Natural killer cell (primary cell): ENCODE measurements at regions not wholly inside any gene's neighbourhood (a gene's known extent, or its start where the extent isn't known, plus 50 kb on each side); places are given as distances from the start of the nearest gene placed in this dataset.

Experiments used
- ATAC-seq, 3 donors: fragments of 150-1000 bp in 2 of 3; fragments of 200-7000 bp in 1 of 3; cut with Tn5 transposase; 1 replicate in 1 of 3; 2 replicates in 2 of 3; pipeline ENCODE4 v1.10.0; 2021; ENCODE audit warnings: mild to moderate bottlenecking in 2 of 3, moderate library complexity in 2 of 3
- DNase-seq, 2 donors: peaks; one replicate each; pipeline versions ENCODE4 v3.0.0 to v3.0.0-alpha.2; 2013 to 2021; ENCODE audit warnings: mixed read lengths in 1 of 2
- H3K27ac ChIP-seq: one replicate; pipeline ENCODE4 v1.5.1; 2013; ENCODE audit warnings: mild to moderate bottlenecking, low read length
- H3K27me3 ChIP-seq: one replicate; pipeline ENCODE4 v1.6.1; 2013; ENCODE audit warnings: low read length; ENCODE audit not compliant: control insufficient read depth, insufficient read depth
- H3K36me3 ChIP-seq: one replicate; pipeline ENCODE4 v1.6.1; 2013; ENCODE audit warnings: low read length; ENCODE audit not compliant: control insufficient read depth, insufficient read depth
- H3K4me1 ChIP-seq: one replicate; pipeline ENCODE4 v1.6.1; 2013; ENCODE audit warnings: low read length; ENCODE audit not compliant: control insufficient read depth, insufficient read depth
- H3K4me3 ChIP-seq: one replicate; pipeline ENCODE4 v1.5.1; 2013; ENCODE audit warnings: low read length
- H3K9me3 ChIP-seq: one replicate; pipeline ENCODE4 v1.6.1; 2013; ENCODE audit warnings: low read length; ENCODE audit not compliant: control insufficient read depth, insufficient read depth
- H3K27ac Mint-ChIP-seq, 2 donors: one replicate each; pipeline ENCODE4 v1.8.0; 2022; ENCODE audit warnings: mild to moderate bottlenecking in 2 of 2, mixed read lengths in 2 of 2, moderate library complexity in 1 of 2
- H3K27me3 Mint-ChIP-seq, 2 donors: one replicate each; pipeline ENCODE4 v1.8.0; 2022; ENCODE audit warnings: low read depth in 2 of 2, mixed read lengths in 2 of 2
- H3K36me3 Mint-ChIP-seq: one replicate; pipeline ENCODE4 v1.8.0; 2022; ENCODE audit warnings: mixed read lengths
- H3K4me1 Mint-ChIP-seq, 2 donors: one replicate each; pipeline ENCODE4 v1.8.0; 2022; ENCODE audit warnings: mixed read lengths in 2 of 2
- H3K4me3 Mint-ChIP-seq: one replicate; pipeline ENCODE4 v1.8.0; 2022; ENCODE audit warnings: mild to moderate bottlenecking, moderate library complexity, mixed read lengths
- H3K9me3 Mint-ChIP-seq, 2 donors: one replicate each; pipeline ENCODE4 v1.8.0; 2022; ENCODE audit warnings: mixed read lengths in 2 of 2
- WGBS: methylation state at CpG from one replicate; pipeline ENCODE4 v1.1.7; 2013; ENCODE audit warnings: missing lambda C conversion rate; ENCODE audit not compliant: insufficient coverage; 5-methylcytosine and 5-hydroxymethylcytosine counted together
- intact Hi-C: fragments of 100-400 bp; cut with micrococcal nuclease; formaldehyde crosslinking; loops from one replicate; pipeline ENCODE4 v1.14.2; 2022
- TF ChIP-seq, protein P1 (sequence below): fragments of 200-600 bp; IDR thresholded peaks from one replicate; pipeline ENCODE4 v1.8.0; 2022; ENCODE audit warnings: antibody characterized with exemption

DNA sequence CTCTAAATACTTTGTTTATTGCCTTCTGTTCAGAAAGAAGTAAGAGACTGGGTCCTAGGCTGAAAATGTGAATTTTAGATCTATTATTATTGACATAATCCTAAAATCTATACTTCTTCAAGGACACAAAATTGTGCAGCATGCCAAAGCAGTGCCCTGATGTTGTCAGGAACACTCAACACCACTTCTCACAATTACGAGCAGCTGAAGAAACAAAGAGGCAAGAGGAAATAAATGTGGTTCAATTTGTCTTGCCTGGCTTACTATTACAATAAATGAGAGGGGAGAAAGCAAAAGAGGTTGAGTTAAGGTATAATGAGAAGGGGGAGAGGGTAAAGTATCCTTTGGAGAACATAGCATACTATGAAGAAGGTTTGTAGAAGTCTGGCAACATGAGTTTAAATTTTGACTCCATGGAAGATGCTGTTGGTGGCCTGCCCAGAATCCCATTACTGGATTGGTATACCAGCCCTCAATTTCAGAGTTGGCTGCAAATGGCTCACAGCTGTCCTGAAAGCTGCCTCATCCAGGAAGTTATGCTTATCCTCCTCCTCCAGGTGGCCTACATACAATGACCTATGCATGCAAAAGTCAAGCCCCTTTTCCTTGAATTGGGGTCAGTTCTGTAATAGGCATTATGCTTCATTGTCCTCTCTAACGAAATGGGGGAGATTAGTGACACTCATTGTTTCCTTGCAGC is 274.6 kb upstream of the SMIM30 start:
- TF ChIP-seq, protein P1, sequence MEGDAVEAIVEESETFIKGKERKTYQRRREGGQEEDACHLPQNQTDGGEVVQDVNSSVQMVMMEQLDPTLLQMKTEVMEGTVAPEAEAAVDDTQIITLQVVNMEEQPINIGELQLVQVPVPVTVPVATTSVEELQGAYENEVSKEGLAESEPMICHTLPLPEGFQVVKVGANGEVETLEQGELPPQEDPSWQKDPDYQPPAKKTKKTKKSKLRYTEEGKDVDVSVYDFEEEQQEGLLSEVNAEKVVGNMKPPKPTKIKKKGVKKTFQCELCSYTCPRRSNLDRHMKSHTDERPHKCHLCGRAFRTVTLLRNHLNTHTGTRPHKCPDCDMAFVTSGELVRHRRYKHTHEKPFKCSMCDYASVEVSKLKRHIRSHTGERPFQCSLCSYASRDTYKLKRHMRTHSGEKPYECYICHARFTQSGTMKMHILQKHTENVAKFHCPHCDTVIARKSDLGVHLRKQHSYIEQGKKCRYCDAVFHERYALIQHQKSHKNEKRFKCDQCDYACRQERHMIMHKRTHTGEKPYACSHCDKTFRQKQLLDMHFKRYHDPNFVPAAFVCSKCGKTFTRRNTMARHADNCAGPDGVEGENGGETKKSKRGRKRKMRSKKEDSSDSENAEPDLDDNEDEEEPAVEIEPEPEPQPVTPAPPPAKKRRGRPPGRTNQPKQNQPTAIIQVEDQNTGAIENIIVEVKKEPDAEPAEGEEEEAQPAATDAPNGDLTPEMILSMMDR, result no peak
- Mint-ChIP-seq H3K27ac (no peak overlapping the region), H3K27me3 (no peaks in the 10 kb centered on the region), H3K9me3 (peaks cover 13 to 15% of the 10 kb centered on the region in 2 donors), H3K36me3 (no peaks in the 10 kb centered on the region), H3K4me3 (no peak overlapping the region), H3K4me1 (no peaks in the 10 kb centered on the region)
- 60% methylated on average over 2 of the region's 2 CpGs for WGBS
- intact Hi-C loops, result no loop called here
- no peak overlapping the region for H3K4me3 ChIP-seq
- ATAC-seq (no peak), DNase-seq (no peak)
- no peaks in the 10 kb centered on the region for H3K27me3 ChIP-seq
- H3K36me3 ChIP-seq, result no peaks in the 10 kb centered on the region
- H3K27ac ChIP-seq, result no peak overlapping the region
- no peaks in the 10 kb centered on the region for H3K9me3 ChIP-seq
- H3K4me1 ChIP-seq, result no peaks in the 10 kb centered on the region

DNA sequence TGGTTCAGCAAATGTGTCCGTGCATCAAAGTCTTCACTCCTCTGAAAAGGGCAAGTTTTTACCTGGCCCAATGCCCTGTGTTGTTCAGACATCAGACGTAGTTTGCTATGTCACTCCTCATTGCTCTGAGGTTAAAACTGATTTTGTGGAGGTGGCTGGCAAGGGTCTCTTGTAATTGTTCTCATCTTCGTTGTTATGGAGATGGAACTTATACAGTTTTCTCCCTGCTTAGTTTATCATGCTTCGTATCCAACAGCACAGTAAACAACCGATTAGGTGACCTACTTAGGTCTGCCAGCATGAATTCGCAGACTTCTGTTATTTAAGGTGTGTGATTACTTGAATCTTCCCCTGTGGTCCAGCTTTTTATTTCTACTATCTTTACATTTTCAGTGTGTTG is 274.1 kb upstream of the SMIM30 start:
- H3K9me3 Mint-ChIP-seq, result peaks cover 13 to 15% of the 10 kb centered on the region in 2 donors
- Histone ChIP-seq H3K9me3 (no peaks in the 10 kb centered on the region), H3K4me1 (no peaks in the 10 kb centered on the region), H3K36me3 (no peaks in the 10 kb centered on the region), H3K4me3 (no peak overlapping the region), H3K27ac (no peak overlapping the region), H3K27me3 (no peaks in the 10 kb centered on the region)
- intact Hi-C loops, result no loop called here
- TF ChIP-seq, protein P1, result no peak
- DNase-seq, result no peak
- no peaks in the 10 kb centered on the region for H3K36me3 Mint-ChIP-seq
- no peaks in the 10 kb centered on the region for H3K27me3 Mint-ChIP-seq
- WGBS, result 89% methylated on average over 6 of the region's 6 CpGs
- no peak for ATAC-seq
- H3K4me1 Mint-ChIP-seq, result no peaks in the 10 kb centered on the region
- H3K27ac Mint-ChIP-seq, result no peak overlapping the region
- no peak overlapping the region for H3K4me3 Mint-ChIP-seq

DNA sequence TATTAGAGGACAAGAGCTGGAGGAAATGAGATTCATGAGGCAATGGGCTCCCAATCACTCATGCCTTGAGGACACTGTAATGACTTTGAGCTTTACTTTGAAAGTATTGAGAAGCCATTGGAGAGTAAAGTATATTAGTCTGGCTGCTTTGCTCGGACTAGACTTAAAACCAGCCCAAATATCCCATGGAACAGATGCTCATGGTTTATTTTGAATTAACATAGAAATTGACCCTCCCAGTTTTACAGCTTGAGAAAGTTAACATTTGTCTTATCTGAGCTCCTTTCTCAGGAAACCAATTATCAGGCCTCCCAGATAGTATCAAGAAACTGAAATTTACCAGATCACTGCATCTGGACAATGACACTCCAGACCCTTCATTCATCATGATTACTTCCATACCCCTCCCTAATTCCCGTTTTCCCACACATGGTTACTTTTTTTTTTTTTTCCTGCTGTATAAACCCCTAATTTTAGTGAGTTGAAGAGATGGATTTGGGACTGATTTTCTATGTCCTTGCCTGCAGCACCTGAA is 270.8 kb upstream of the SMIM30 start:
- TF ChIP-seq, protein P1, result no peak
- DNase-seq (no peak), ATAC-seq (no peak)
- WGBS, result 88% methylated on average over 1 of the region's 2 CpGs
- H3K9me3 Mint-ChIP-seq, result peaks cover 10 to 13% of the 10 kb centered on the region in 2 donors
- no peaks in the 10 kb centered on the region for H3K36me3 ChIP-seq
- no peak overlapping the region for H3K4me3 Mint-ChIP-seq
- no peaks in the 10 kb centered on the region for H3K4me1 Mint-ChIP-seq
- H3K4me1 ChIP-seq, result no peaks in the 10 kb centered on the region
- no peaks in the 10 kb centered on the region for H3K27me3 ChIP-seq
- intact Hi-C loops, result no loop called here
- no peak overlapping the region for H3K4me3 ChIP-seq
- no peaks in the 10 kb centered on the region for H3K27me3 Mint-ChIP-seq
- no peak overlapping the region for H3K27ac ChIP-seq
- H3K9me3 ChIP-seq, result no peaks in the 10 kb centered on the region
- no peak overlapping the region for H3K27ac Mint-ChIP-seq
- no peaks in the 10 kb centered on the region for H3K36me3 Mint-ChIP-seq

DNA sequence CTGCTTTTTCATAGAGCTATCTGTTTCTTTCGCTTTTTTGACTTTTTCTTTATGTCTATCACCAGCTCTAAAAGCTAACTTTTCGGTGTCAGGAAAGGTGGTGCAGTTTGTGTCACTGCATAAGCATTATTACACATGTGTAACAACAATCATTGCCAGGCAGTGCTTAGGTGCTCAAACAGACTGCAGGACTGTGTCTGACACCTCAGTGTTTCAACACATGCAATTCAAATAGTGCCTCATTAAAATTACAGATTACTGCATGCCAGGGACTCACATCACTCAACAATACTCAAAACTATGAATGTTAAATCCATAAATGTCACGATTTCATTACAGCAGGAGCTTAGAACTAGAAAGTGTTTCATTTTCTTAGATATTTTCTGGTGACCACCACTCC is 265.3 kb upstream of the SMIM30 start:
- Histone ChIP-seq H3K27ac (no peak overlapping the region), H3K27me3 (no peaks in the 10 kb centered on the region), H3K36me3 (no peaks in the 10 kb centered on the region), H3K4me3 (no peak overlapping the region), H3K9me3 (no peaks in the 10 kb centered on the region), H3K4me1 (no peaks in the 10 kb centered on the region)
- 87% methylated on average over 3 of the region's 3 CpGs for WGBS
- Mint-ChIP-seq H3K4me1 (no peaks in the 10 kb centered on the region), H3K4me3 (no peak overlapping the region), H3K27ac (no peak overlapping the region), H3K36me3 (no peaks in the 10 kb centered on the region), H3K27me3 (no peaks in the 10 kb centered on the region), H3K9me3 (peaks cover 2 to 3% of the 10 kb centered on the region in 2 donors)
- intact Hi-C loops, result no loop called here
- TF ChIP-seq, protein P1, result no peak
- no peak for ATAC-seq
- DNase-seq, result no peak
